Keratinocyte (primary cell): ENCODE measurements at regions not wholly inside any gene's neighbourhood (a gene's known extent, or its start where the extent isn't known, plus 50 kb on each side); places are given as distances from the start of the nearest gene placed in this dataset.

ENCODE experiments used
- DNase-seq: peaks from one replicate; pipeline ENCODE4 v3.0.0-alpha.2; 2011; ENCODE audit warnings: low read depth, missing footprints, low spot score
- FAIRE-seq: peaks from 2 replicates; lab custom pipeline; 2011; peaks lifted over from hg19 to GRCh38; lab: Jason Lieb, UNC
- H2AFZ ChIP-seq: 2 replicates; pipeline ENCODE4 v1.6.0; 2012; ENCODE audit warnings: low read length, control low read depth, inconsistent platforms; ENCODE audit not compliant: control insufficient read depth
- H3K27ac ChIP-seq: 2 replicates; pipeline ENCODE4 v1.5.1; 2011; ENCODE audit warnings: low read length; ENCODE audit not compliant: control insufficient read depth, insufficient read depth
- H3K27me3 ChIP-seq: 3 replicates; pipeline ENCODE4 v1.6.0; 2011; ENCODE audit warnings: low read length; ENCODE audit not compliant: control insufficient read depth, insufficient read depth; ENCODE audit errors: extremely low read depth
- H3K36me3 ChIP-seq, 2 experiments: 2 replicates in 1 of 2; 3 replicates in 1 of 2; pipeline ENCODE4 v1.5.1; 2011; ENCODE audit warnings: low read length in 2 of 2, mild to moderate bottlenecking in 1 of 2; ENCODE audit not compliant: control insufficient read depth in 2 of 2, insufficient read depth in 2 of 2; ENCODE audit errors: extremely low read depth in 1 of 2
- H3K4me1 ChIP-seq: 3 replicates; pipeline ENCODE4 v1.5.1; 2011; ENCODE audit warnings: low read length; ENCODE audit not compliant: control insufficient read depth, insufficient read depth; ENCODE audit errors: extremely low read depth
- H3K4me2 ChIP-seq: 3 replicates; pipeline ENCODE4 v1.6.0; 2011; ENCODE audit warnings: low read depth, low read length; ENCODE audit not compliant: control insufficient read depth, insufficient read depth; ENCODE audit errors: extremely low read depth
- H3K4me3 ChIP-seq, 3 experiments: fragments of 200-600 bp in 1 of 3; sonication (generic) in 1 of 3; 2 replicates in 2 of 3; 3 replicates in 1 of 3; pipeline ENCODE4 v1.5.1; 2011 to 2016; ENCODE audit warnings: low read length in 3 of 3, mild to moderate bottlenecking in 3 of 3, control low read depth in 2 of 3, inconsistent platforms in 1 of 3, low read depth in 1 of 3, mixed read lengths in 1 of 3, mixed run types in 1 of 3, moderate library complexity in 1 of 3; ENCODE audit not compliant: control insufficient read depth in 2 of 3, insufficient read depth in 2 of 3; ENCODE audit errors: extremely low read depth in 1 of 3
- H3K79me2 ChIP-seq: 2 replicates; pipeline ENCODE4 v1.6.0; 2012; ENCODE audit warnings: low read length; ENCODE audit not compliant: control insufficient read depth, insufficient read depth
- H3K9ac ChIP-seq: 3 replicates; pipeline ENCODE4 v1.6.0; 2011; ENCODE audit warnings: low read length; ENCODE audit not compliant: control insufficient read depth, insufficient read depth; ENCODE audit errors: extremely low read depth
- H3K9me1 ChIP-seq: 3 replicates; pipeline ENCODE4 v1.6.0; 2011; ENCODE audit warnings: low read length; ENCODE audit not compliant: control insufficient read depth, insufficient read depth; ENCODE audit errors: extremely low read depth
- H3K9me3 ChIP-seq: 2 replicates; pipeline ENCODE4 v1.5.1; 2012; ENCODE audit warnings: low read depth, low read length; ENCODE audit not compliant: control insufficient read depth
- H4K20me1 ChIP-seq: 3 replicates; pipeline ENCODE4 v1.6.0; 2011; ENCODE audit warnings: low read length; ENCODE audit not compliant: control insufficient read depth, insufficient read depth; ENCODE audit errors: extremely low read depth
- CTCF ChIP-seq, 3 experiments: IDR thresholded peaks in 1 of 3; conservative IDR thresholded peaks in 1 of 3; optimal IDR thresholded peaks in 1 of 3; 2 replicates in 2 of 3; 3 replicates in 1 of 3; pipeline versions ENCODE3 to v1.5.1; 2011; ENCODE audit warnings: low read length in 3 of 3, mild to moderate bottlenecking in 3 of 3, moderate library complexity in 2 of 3, control low read depth in 1 of 3, inconsistent platforms in 1 of 3; ENCODE audit not compliant: insufficient read depth in 2 of 3; ENCODE audit errors: extremely low read depth in 1 of 3
- EZH2 ChIP-seq: IDR thresholded peaks from one replicate; pipeline ENCODE4 v1.6.1; 2012; ENCODE audit warnings: inconsistent platforms, mild to moderate bottlenecking, low read length, moderate library complexity
- dilution Hi-C: fragments of 300-500 bp; cut with MboI; formaldehyde crosslinking; loops from one replicate; pipeline ENCODE4 v1.7.0; 2020; ENCODE audit warnings: low sequenced_read_pairs; ENCODE audit not compliant: extremely low pct_ligation_motif_present

GRCh38 chr1:56265216-56265615, 314.1 kb downstream of the PLPP3 start:
- no peak overlapping the region for H3K9ac ChIP-seq
- H3K4me3 ChIP-seq, result no peak overlapping the region
- no peaks in the 10 kb centered on the region for H3K4me1 ChIP-seq
- H3K4me2 ChIP-seq, result no peak overlapping the region
- no peaks in the 10 kb centered on the region for H3K79me2 ChIP-seq
- no peaks in the 10 kb centered on the region for H3K9me3 ChIP-seq
- dilution Hi-C loops, result no loop called here
- DNase-seq, result no peak
- H3K36me3 ChIP-seq, result no peaks in the 10 kb centered on the region
- no peaks in the 10 kb centered on the region for H3K9me1 ChIP-seq
- H3K27me3 ChIP-seq, result no peaks in the 10 kb centered on the region
- no peak overlapping the region for H2AFZ ChIP-seq
- no peak for TF ChIP-seq EZH2
- TF ChIP-seq CTCF (optimal IDR thresholded peaks at IDR 0.05 in 1 of 3, IDR thresholded peaks at IDR 0.05 in 1 of 3, conservative IDR thresholded peaks at IDR 0.05 in 1 of 3; ENCODE audit: extremely low read depth in 1 of 3, insufficient read depth in 2 of 3, low read length in 3 of 3), result no peak
- H4K20me1 ChIP-seq, result no peaks in the 10 kb centered on the region
- FAIRE-seq, result no peak
- H3K27ac ChIP-seq, result no peak overlapping the region

GRCh38 chr1:56263908-56264307, 315.5 kb downstream of the PLPP3 start:
- no peak for FAIRE-seq
- no peaks in the 10 kb centered on the region for H3K27me3 ChIP-seq
- H3K9ac ChIP-seq, result no peak overlapping the region
- dilution Hi-C loops, result no loop called here
- no peaks in the 10 kb centered on the region for H3K36me3 ChIP-seq
- H3K27ac ChIP-seq, result no peak overlapping the region
- H4K20me1 ChIP-seq, result no peaks in the 10 kb centered on the region
- H3K4me3 ChIP-seq, result no peak overlapping the region
- no peaks in the 10 kb centered on the region for H3K79me2 ChIP-seq
- no peak overlapping the region for H3K4me2 ChIP-seq
- TF ChIP-seq CTCF (optimal IDR thresholded peaks at IDR 0.05 in 1 of 3, IDR thresholded peaks at IDR 0.05 in 1 of 3, conservative IDR thresholded peaks at IDR 0.05 in 1 of 3; ENCODE audit: extremely low read depth in 1 of 3, insufficient read depth in 2 of 3, low read length in 3 of 3) (no peak), EZH2 (no peak)
- H3K9me1 ChIP-seq, result no peaks in the 10 kb centered on the region
- DNase-seq, result no peak
- no peaks in the 10 kb centered on the region for H3K9me3 ChIP-seq
- H3K4me1 ChIP-seq, result no peaks in the 10 kb centered on the region
- no peak overlapping the region for H2AFZ ChIP-seq
